ENCODE measurements at regions not wholly inside any gene's neighbourhood (a gene's known extent, or its start where the extent isn't known, plus 50 kb on each side); places are given as distances from the start of the nearest gene placed in this dataset.

DNA sequence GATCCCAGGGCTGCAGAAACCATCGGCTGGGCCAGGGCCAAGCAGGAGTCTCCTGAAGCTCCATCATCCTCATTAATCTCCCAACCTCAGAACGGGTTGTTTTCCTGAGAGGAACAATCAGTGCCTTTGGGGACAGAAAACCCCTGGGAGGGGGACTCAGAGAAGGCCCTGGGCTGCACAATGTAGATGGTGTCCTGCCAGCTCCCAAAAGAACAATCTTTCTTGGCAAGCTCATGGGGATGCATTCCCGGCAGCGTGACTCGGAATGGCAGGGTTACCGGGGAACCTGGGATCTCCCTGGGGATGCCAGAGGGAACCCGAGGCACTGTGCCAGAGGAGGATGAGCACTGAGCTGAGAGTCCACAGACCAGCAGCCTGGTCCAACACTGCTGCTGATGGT is 72.1 kb upstream of the ATP2B2 start:
- Histone ChIP-seq H3K27ac (replicated peaks) (no peak overlapping the region), H3K4me3 (no peak overlapping the region), H3K9me3 (replicated peaks) (no peaks in the 10 kb centered on the region), H3K36me3 (no peaks in the 10 kb centered on the region), H3K4me1 (peaks cover 17% of the 10 kb centered on the region), H3K27me3 (ENCODE audit: low read depth) (peaks cover 46% of the 10 kb centered on the region)
- TF ChIP-seq, protein P1, sequence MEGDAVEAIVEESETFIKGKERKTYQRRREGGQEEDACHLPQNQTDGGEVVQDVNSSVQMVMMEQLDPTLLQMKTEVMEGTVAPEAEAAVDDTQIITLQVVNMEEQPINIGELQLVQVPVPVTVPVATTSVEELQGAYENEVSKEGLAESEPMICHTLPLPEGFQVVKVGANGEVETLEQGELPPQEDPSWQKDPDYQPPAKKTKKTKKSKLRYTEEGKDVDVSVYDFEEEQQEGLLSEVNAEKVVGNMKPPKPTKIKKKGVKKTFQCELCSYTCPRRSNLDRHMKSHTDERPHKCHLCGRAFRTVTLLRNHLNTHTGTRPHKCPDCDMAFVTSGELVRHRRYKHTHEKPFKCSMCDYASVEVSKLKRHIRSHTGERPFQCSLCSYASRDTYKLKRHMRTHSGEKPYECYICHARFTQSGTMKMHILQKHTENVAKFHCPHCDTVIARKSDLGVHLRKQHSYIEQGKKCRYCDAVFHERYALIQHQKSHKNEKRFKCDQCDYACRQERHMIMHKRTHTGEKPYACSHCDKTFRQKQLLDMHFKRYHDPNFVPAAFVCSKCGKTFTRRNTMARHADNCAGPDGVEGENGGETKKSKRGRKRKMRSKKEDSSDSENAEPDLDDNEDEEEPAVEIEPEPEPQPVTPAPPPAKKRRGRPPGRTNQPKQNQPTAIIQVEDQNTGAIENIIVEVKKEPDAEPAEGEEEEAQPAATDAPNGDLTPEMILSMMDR (IDR thresholded peaks at IDR 0.05; ENCODE audit: borderline replicate concordance) = no peak
- intact Hi-C loops (cut with micrococcal nuclease) = no loop called here
- no peak for DNase-seq

DNA sequence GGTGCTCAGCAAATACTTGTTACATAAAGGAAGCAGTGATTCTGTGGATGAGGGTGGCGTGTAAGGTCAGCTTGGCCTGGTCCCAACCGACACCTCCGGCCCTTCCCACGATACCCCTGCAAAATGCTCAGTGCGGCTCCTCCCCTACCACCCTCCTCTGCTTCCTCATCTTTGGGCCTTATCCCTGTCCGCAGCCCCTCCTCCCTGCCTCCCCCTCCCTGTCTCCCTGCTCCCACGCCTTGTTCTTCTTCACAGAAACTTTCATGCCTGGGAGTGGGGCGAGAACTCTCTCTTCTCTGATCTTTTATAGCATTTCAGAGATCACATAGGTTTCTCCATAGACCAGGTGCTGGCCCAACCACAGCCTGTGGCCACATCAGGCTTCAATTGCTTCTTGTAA is 75.0 kb upstream of the ATP2B2 start:
- H3K27me3 ChIP-seq (ENCODE audit: low read depth) = peaks cover 66% of the 10 kb centered on the region
- intact Hi-C loops (cut with micrococcal nuclease) = no loop called here
- TF ChIP-seq, protein P1 (IDR thresholded peaks at IDR 0.05; ENCODE audit: borderline replicate concordance) = no peak
- no peak overlapping the region for H3K4me3 ChIP-seq
- no peaks in the 10 kb centered on the region for H3K9me3 ChIP-seq (replicated peaks)
- H3K27ac ChIP-seq (replicated peaks) = no peak overlapping the region
- no peak for DNase-seq
- peaks cover 8% of the 10 kb centered on the region for H3K4me1 ChIP-seq
- H3K36me3 ChIP-seq = no peaks in the 10 kb centered on the region

DNA sequence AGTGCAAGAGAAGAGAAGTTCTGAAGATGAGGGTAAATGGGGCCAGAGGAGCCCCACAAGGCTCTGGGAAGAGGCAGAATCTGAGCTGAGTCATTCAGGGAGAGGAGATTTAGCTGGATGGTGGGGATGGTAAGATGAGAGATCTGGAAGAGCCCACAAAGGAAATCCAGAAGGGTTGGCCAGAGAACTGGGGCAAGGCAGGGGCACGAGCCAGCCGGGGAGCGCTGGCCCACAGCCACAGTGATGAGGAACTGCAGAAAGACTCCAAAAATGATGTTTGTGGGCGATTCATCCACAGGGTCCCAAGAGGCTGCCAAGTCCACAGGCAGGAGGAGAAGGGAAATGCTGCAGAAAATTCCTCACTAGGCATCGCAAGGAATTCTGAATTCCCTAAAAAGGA is 75.9 kb upstream of the ATP2B2 start:
- Histone ChIP-seq H3K27ac (replicated peaks) (no peak overlapping the region), H3K36me3 (no peaks in the 10 kb centered on the region), H3K27me3 (ENCODE audit: low read depth) (peaks cover 74% of the 10 kb centered on the region), H3K4me3 (no peak overlapping the region), H3K9me3 (replicated peaks) (no peaks in the 10 kb centered on the region), H3K4me1 (peaks cover 8% of the 10 kb centered on the region)
- intact Hi-C loops (cut with micrococcal nuclease) = no loop called here
- TF ChIP-seq, protein P1 (IDR thresholded peaks at IDR 0.05; ENCODE audit: borderline replicate concordance) = no peak
- no peak for DNase-seq

DNA sequence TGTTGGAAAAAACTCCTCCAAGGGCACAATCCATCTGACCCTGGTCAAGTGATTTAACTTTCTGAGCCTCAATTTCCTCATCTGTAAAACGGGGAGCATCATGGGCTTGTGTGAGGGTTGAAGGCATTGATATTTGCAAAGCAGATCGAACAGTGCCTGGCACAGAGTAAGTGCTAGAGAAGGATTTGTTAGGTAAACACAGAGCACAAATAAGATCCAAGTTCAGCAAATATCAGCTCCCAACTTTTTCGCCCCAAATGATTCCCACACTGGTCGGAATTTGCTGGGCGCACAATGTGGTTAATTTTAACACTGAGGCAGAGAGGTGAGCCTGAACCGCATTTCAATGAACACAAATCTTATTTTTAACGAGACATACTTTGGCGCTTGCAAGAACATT is 76.3 kb upstream of the ATP2B2 start:
- TF ChIP-seq, protein P1 (IDR thresholded peaks at IDR 0.05; ENCODE audit: borderline replicate concordance) = no peak
- peaks cover 79% of the 10 kb centered on the region for H3K27me3 ChIP-seq (ENCODE audit: low read depth)
- H3K27ac ChIP-seq (replicated peaks) = no peak overlapping the region
- peaks cover 8% of the 10 kb centered on the region for H3K4me1 ChIP-seq
- DNase-seq = no peak
- intact Hi-C loops (cut with micrococcal nuclease) = no loop called here
- H3K4me3 ChIP-seq = no peak overlapping the region
- no peaks in the 10 kb centered on the region for H3K36me3 ChIP-seq
- no peaks in the 10 kb centered on the region for H3K9me3 ChIP-seq (replicated peaks)

DNA sequence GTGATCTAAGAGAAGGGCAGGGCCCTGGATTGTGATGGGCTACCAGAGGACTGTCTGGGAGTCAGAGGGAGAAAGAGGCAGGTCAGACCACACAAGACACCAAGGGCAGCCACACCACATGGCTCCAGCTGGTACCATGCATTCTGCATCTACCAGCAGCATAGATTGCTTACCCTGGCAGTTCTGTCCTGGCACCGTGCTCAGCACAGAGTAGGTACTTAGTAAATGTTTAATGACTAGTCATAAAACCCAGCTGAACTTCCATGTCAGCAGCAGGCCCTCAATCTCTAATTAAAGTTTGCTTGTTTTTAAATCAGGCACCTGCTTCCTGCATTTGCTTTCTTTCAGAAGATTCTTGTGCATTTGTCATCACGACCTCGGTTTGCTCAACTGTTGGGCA is 77.3 kb upstream of the ATP2B2 start:
- intact Hi-C loops (cut with micrococcal nuclease) = no loop called here
- TF ChIP-seq, protein P1 (IDR thresholded peaks at IDR 0.05; ENCODE audit: borderline replicate concordance) = no peak
- Histone ChIP-seq H3K36me3 (no peaks in the 10 kb centered on the region), H3K27ac (replicated peaks) (no peak overlapping the region), H3K4me1 (no peaks in the 10 kb centered on the region), H3K9me3 (replicated peaks) (no peaks in the 10 kb centered on the region), H3K27me3 (ENCODE audit: low read depth) (peaks cover 86% of the 10 kb centered on the region), H3K4me3 (no peak overlapping the region)
- no peak for DNase-seq
